GM12891 (cell line): ENCODE measurements at regions not wholly inside any gene's neighbourhood (a gene's known extent, or its start where the extent isn't known, plus 50 kb on each side); places are given as distances from the start of the nearest gene placed in this dataset.

Experiments
- POLR2A ChIP-seq: IDR thresholded peaks from 2 replicates; pipeline ENCODE4 v1.6.1; 2011; ENCODE audit warnings: low read depth, low read length, control low read depth
- POLR2AphosphoS5 ChIP-seq: IDR thresholded peaks from 2 replicates; pipeline ENCODE4 v1.6.1; 2011; ENCODE audit warnings: low read depth, low read length, control low read depth
- TAF1 ChIP-seq: IDR thresholded peaks from 2 replicates; pipeline ENCODE4 v1.6.1; 2011; ENCODE audit warnings: low read depth, low read length, control low read depth

DNA sequence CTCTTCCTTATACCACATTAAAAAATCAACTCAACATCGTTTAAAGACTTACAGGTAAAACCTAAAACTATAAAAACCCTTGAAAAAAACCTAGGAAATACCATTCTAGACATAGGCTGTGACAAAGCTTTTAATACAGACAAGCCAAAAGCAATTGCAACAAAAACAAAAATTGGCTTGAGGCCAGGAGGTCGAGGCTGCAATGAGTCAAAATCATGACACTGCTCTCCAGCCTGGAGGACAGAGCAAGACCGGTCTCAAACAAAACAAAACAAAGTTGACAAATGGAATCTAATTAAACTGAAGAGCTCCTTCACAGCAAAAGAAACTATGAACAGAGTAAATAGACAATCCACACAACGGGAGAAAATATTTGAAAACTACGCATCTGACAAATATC is 1057.8 kb downstream of the FSCB start:
- TF ChIP-seq TAF1 (no peak), POLR2AphosphoS5 (no peak), POLR2A (no peak)
